Mesenchymal stem cell (in vitro differentiated cells and primary cell): ENCODE measurements at regions not wholly inside any gene's neighbourhood (a gene's known extent, or its start where the extent isn't known, plus 50 kb on each side); places are given as distances from the start of the nearest gene placed in this dataset.

Source experiments
- DNase-seq: peaks from one replicate; pipeline ENCODE4 v3.0.0-alpha.2; 2013
- H2AFZ ChIP-seq: one replicate; pipeline ENCODE4 v1.6.1; 2013; ENCODE audit warnings: low read depth, mild to moderate bottlenecking, control low read depth, inconsistent platforms, low read length, moderate library complexity
- H2AK5ac ChIP-seq: 2 replicates; pipeline ENCODE4 v1.6.1; 2013; ENCODE audit warnings: low read length, moderate library complexity, mild to moderate bottlenecking, inconsistent platforms; ENCODE audit not compliant: severe bottlenecking
- H2BK120ac ChIP-seq: one replicate; pipeline ENCODE4 v1.6.1; 2013; ENCODE audit warnings: low read depth, mild to moderate bottlenecking, inconsistent platforms, low read length, moderate library complexity
- H2BK12ac ChIP-seq, 2 experiments: one replicate each; pipeline ENCODE4 v1.6.1; 2013; ENCODE audit warnings: inconsistent platforms in 2 of 2, low read length in 2 of 2, mild to moderate bottlenecking in 2 of 2, moderate library complexity in 2 of 2, control low read depth in 1 of 2
- H2BK15ac ChIP-seq: one replicate; pipeline ENCODE4 v1.6.1; 2013; ENCODE audit warnings: mild to moderate bottlenecking, low read depth, inconsistent platforms; ENCODE audit not compliant: poor library complexity, severe bottlenecking
- H2BK5ac ChIP-seq: 2 replicates; pipeline ENCODE4 v1.6.1; 2013; ENCODE audit warnings: low read depth, mild to moderate bottlenecking, low read length, control low read depth, inconsistent platforms; ENCODE audit not compliant: poor library complexity, severe bottlenecking
- H3K14ac ChIP-seq, 2 experiments: one replicate each; pipeline ENCODE4 v1.6.1; 2013; ENCODE audit warnings: inconsistent platforms in 2 of 2, low read length in 2 of 2, control low read depth in 1 of 2, mild to moderate bottlenecking in 1 of 2, moderate library complexity in 1 of 2
- H3K18ac ChIP-seq, 2 experiments: one replicate each; pipeline ENCODE4 v1.6.1; 2013; ENCODE audit warnings: inconsistent platforms in 2 of 2, low read length in 2 of 2, control low read depth in 1 of 2, low read depth in 1 of 2, mild to moderate bottlenecking in 1 of 2
- H3K23ac ChIP-seq, 2 experiments: one replicate each; pipeline ENCODE4 v1.6.1; 2013; ENCODE audit warnings: inconsistent platforms in 2 of 2, low read length in 2 of 2, mild to moderate bottlenecking in 2 of 2, moderate library complexity in 2 of 2, control low read depth in 1 of 2
- H3K27ac ChIP-seq: 2 replicates; pipeline ENCODE4 v1.5.1; 2013; ENCODE audit warnings: mild to moderate bottlenecking, moderate library complexity, low read length, control low read depth, inconsistent platforms; ENCODE audit not compliant: poor library complexity, severe bottlenecking
- H3K27me3 ChIP-seq, 2 experiments: 2 replicates each; pipeline versions ENCODE4 v1.6.1 to v1.7.0; 2013; ENCODE audit warnings: low read length in 2 of 2, mild to moderate bottlenecking in 2 of 2, moderate library complexity in 2 of 2, control low read depth in 1 of 2, inconsistent platforms in 1 of 2; ENCODE audit not compliant: control insufficient read depth in 1 of 2, insufficient read depth in 1 of 2
- H3K36me3 ChIP-seq, 2 experiments: 2 replicates each; pipeline versions ENCODE4 v1.6.1 to v1.7.0; 2013; ENCODE audit warnings: low read length in 2 of 2, control low read depth in 1 of 2, inconsistent platforms in 1 of 2, low read depth in 1 of 2, mild to moderate bottlenecking in 1 of 2; ENCODE audit not compliant: insufficient read depth in 2 of 2, control insufficient read depth in 1 of 2
- H3K4ac ChIP-seq, 2 experiments: one replicate each; pipeline ENCODE4 v1.6.1; 2013; ENCODE audit warnings: inconsistent platforms in 2 of 2, low read length in 2 of 2, mild to moderate bottlenecking in 2 of 2, moderate library complexity in 2 of 2, control low read depth in 1 of 2, low read depth in 1 of 2
- H3K4me1 ChIP-seq: 2 replicates; pipeline ENCODE4 v1.6.1; 2013; ENCODE audit warnings: low read depth, low read length, control low read depth; ENCODE audit not compliant: control insufficient read depth, insufficient read depth
- H3K4me2 ChIP-seq: 2 replicates; pipeline ENCODE4 v1.6.1; 2013; ENCODE audit warnings: low read length, mild to moderate bottlenecking, inconsistent platforms; ENCODE audit not compliant: poor library complexity, severe bottlenecking
- H3K4me3 ChIP-seq, 2 experiments: 2 replicates each; pipeline versions ENCODE4 v1.5.1 to v1.7.0; 2013; ENCODE audit warnings: low read length in 2 of 2, mild to moderate bottlenecking in 2 of 2, control low read depth in 1 of 2, low read depth in 1 of 2; ENCODE audit not compliant: insufficient read depth in 1 of 2
- H3K79me1 ChIP-seq: replicated peaks from 2 replicates; pipeline ENCODE4 v1.6.1; 2013; ENCODE audit warnings: mild to moderate bottlenecking, control low read depth, low read length, inconsistent platforms; ENCODE audit not compliant: poor library complexity, severe bottlenecking
- H3K9ac ChIP-seq: 2 replicates; pipeline ENCODE4 v1.7.0; 2013; ENCODE audit warnings: mild to moderate bottlenecking, low read length, moderate library complexity
- H3K9me3 ChIP-seq: 2 replicates; pipeline ENCODE4 v1.7.0; 2013; ENCODE audit warnings: mild to moderate bottlenecking, low read length; ENCODE audit not compliant: control insufficient read depth
- H4K8ac ChIP-seq: one replicate; pipeline ENCODE4 v1.6.1; 2013; ENCODE audit warnings: inconsistent platforms, mild to moderate bottlenecking, low read length, moderate library complexity
- H4K91ac ChIP-seq: one replicate; pipeline ENCODE4 v1.6.1; 2013; ENCODE audit warnings: mild to moderate bottlenecking, low read length, inconsistent platforms
- WGBS: methylation state at CpG from one replicate; pipeline ENCODE4 v1.1.7; 2013; ENCODE audit warnings: mixed read lengths; 5-methylcytosine and 5-hydroxymethylcytosine counted together

- Histone ChIP-seq H3K4me1 (no peaks in the 10 kb centered on the region), H3K4ac (no peak overlapping the region), H2AFZ (no peak overlapping the region), H2AK5ac (no peak overlapping the region), H3K79me1 (no peaks in the 10 kb centered on the region), H2BK15ac (no peak overlapping the region), H3K27me3 (no peaks in the 10 kb centered on the region), H4K8ac (no peak overlapping the region), H3K9me3 (peaks cover 5% of the 10 kb centered on the region), H3K4me3 (no peak overlapping the region), H3K14ac (no peak overlapping the region), H3K36me3 (no peaks in the 10 kb centered on the region), H2BK5ac (no peak overlapping the region), H3K4me2 (no peak overlapping the region), H2BK120ac (no peak overlapping the region), H3K9ac (no peak overlapping the region), H3K23ac (no peak overlapping the region), H3K27ac (no peak overlapping the region), H4K91ac (no peak overlapping the region), H2BK12ac (no peak overlapping the region), H3K18ac (no peak overlapping the region)
- 25% methylated on average over 3 of the region's 3 CpGs for WGBS
- no peak for DNase-seq
These were observed 291.4 kb upstream of the POU3F3 start for GRCh38 chr2:104562537-104562936.

- Histone ChIP-seq H4K91ac (no peak overlapping the region), H3K9me3 (no peaks in the 10 kb centered on the region), H3K27ac (no peak overlapping the region), H3K14ac (no peak overlapping the region), H3K4ac (no peak overlapping the region), H2BK15ac (no peak overlapping the region), H2AK5ac (no peak overlapping the region), H3K79me1 (no peaks in the 10 kb centered on the region), H3K4me1 (no peaks in the 10 kb centered on the region), H2BK5ac (no peak overlapping the region), H3K23ac (no peak overlapping the region), H3K18ac (no peak overlapping the region), H2BK120ac (no peak overlapping the region), H3K4me3 (no peak overlapping the region), H2BK12ac (no peak overlapping the region), H3K4me2 (no peak overlapping the region), H3K27me3 (no peaks in the 10 kb centered on the region), H2AFZ (no peak overlapping the region), H3K9ac (no peak overlapping the region), H4K8ac (no peak overlapping the region), H3K36me3 (no peaks in the 10 kb centered on the region)
- DNase-seq, result no peak
- WGBS, result 63% methylated on average over 8 of the region's 8 CpGs
These were observed 290.4 kb upstream of the POU3F3 start for GRCh38 chr2:104563398-104563996.

GRCh38 chr2:104568247-104568646 lies 285.7 kb upstream of the POU3F3 start:
- Histone ChIP-seq H2BK5ac (no peak overlapping the region), H3K9me3 (no peaks in the 10 kb centered on the region), H3K4me1 (no peaks in the 10 kb centered on the region), H3K4me3 (no peak overlapping the region), H3K27me3 (no peaks in the 10 kb centered on the region), H3K9ac (no peak overlapping the region), H3K4ac (no peak overlapping the region), H2BK12ac (no peak overlapping the region), H3K18ac (no peak overlapping the region), H3K4me2 (no peak overlapping the region), H2BK15ac (no peak overlapping the region), H3K79me1 (no peaks in the 10 kb centered on the region), H2AFZ (no peak overlapping the region), H2BK120ac (no peak overlapping the region), H4K8ac (peak overlapping the region; percentile 68), H3K36me3 (no peaks in the 10 kb centered on the region), H3K23ac (no peak overlapping the region), H2AK5ac (no peak overlapping the region), H3K14ac (no peak overlapping the region), H4K91ac (no peak overlapping the region), H3K27ac (no peak overlapping the region)
- DNase-seq, result no peak
- 81% methylated on average over 4 of the region's 4 CpGs for WGBS

GRCh38 chr2:104570259-104570658 lies 283.7 kb upstream of the POU3F3 start:
- H3K9me3 ChIP-seq, result no peaks in the 10 kb centered on the region
- no peak overlapping the region for H4K8ac ChIP-seq

More at GRCh38 chr2:104570259-104570658, 283.7 kb upstream of the POU3F3 start:
- H3K27me3 ChIP-seq, result no peaks in the 10 kb centered on the region
- no peaks in the 10 kb centered on the region for H3K79me1 ChIP-seq
- no peak overlapping the region for H3K14ac ChIP-seq
- no peak overlapping the region for H2AK5ac ChIP-seq
- no peaks in the 10 kb centered on the region for H3K36me3 ChIP-seq
- no peak overlapping the region for H3K27ac ChIP-seq
- no peak for DNase-seq
- H3K23ac ChIP-seq, result no peak overlapping the region
- H2BK120ac ChIP-seq, result no peak overlapping the region
- H3K4me1 ChIP-seq, result no peaks in the 10 kb centered on the region
- no peak overlapping the region for H2BK12ac ChIP-seq
- H3K18ac ChIP-seq, result no peak overlapping the region
- H2AFZ ChIP-seq, result no peak overlapping the region
- no peak overlapping the region for H3K4me3 ChIP-seq
- no peak overlapping the region for H2BK5ac ChIP-seq
- no peak overlapping the region for H3K4ac ChIP-seq
- no peak overlapping the region for H2BK15ac ChIP-seq
- 67% methylated on average over 2 of the region's 2 CpGs for WGBS
- no peak overlapping the region for H3K4me2 ChIP-seq
- H3K9ac ChIP-seq, result no peak overlapping the region
- no peak overlapping the region for H4K91ac ChIP-seq
